Activated CD4-positive, alpha-beta T cell treated with anti-CD3 and anti-CD28 coated beads for 36 hours (primary cell): ENCODE measurements at regions not wholly inside any gene's neighbourhood (a gene's known extent, or its start where the extent isn't known, plus 50 kb on each side); places are given as distances from the start of the nearest gene placed in this dataset.

Experiments
- ATAC-seq: fragments of 200-7000 bp; cut with Tn5 transposase; one replicate; pipeline ENCODE4 v1.10.0; 2021; ENCODE audit warnings: mild to moderate bottlenecking, moderate library complexity
- CTCF ChIA-PET: fragments of 350-600 bp; sonication (Branson Sonifier 250); formaldehyde crosslinking; loops from one replicate; lab custom pipeline; 2021; ENCODE audit warnings: antibody characterized with exemption; lab: Charles Lee
- POLR2A ChIA-PET: fragments of 350-600 bp; sonication (Branson Sonifier 250); formaldehyde crosslinking; loops from one replicate; lab custom pipeline; 2021; ENCODE audit warnings: antibody characterized with exemption, inconsistent platforms; lab: Charles Lee
- DNase-seq: peaks from one replicate; pipeline ENCODE4 v3.0.0-alpha.2; 2020
- H3K27ac Mint-ChIP-seq: one replicate; pipeline ENCODE4 v1.8.0; 2021; ENCODE audit warnings: mixed read lengths
- H3K27me3 Mint-ChIP-seq: one replicate; pipeline ENCODE4 v1.8.0; 2021; ENCODE audit warnings: mixed read lengths
- H3K36me3 Mint-ChIP-seq: one replicate; pipeline ENCODE4 v1.8.0; 2021; ENCODE audit warnings: low read depth, mixed read lengths
- H3K4me1 Mint-ChIP-seq: one replicate; pipeline ENCODE4 v1.8.0; 2021; ENCODE audit warnings: mixed read lengths
- H3K4me3 Mint-ChIP-seq: one replicate; pipeline ENCODE4 v1.8.0; 2021; ENCODE audit warnings: mild to moderate bottlenecking, moderate library complexity, mixed read lengths
- H3K9me3 Mint-ChIP-seq: one replicate; pipeline ENCODE4 v1.8.0; 2021; ENCODE audit warnings: low read depth, mixed read lengths
- intact Hi-C, 2 experiments: fragments of 100-400 bp; cut with DNase I in 1 of 2; cut with micrococcal nuclease in 1 of 2; formaldehyde crosslinking; loops; one replicate each; pipeline versions ENCODE4 v1.14.2 to v1.15.1; 2022 to 2024; cut with DNase I, micrococcal nuclease

- no peaks in the 10 kb centered on the region for H3K27me3 Mint-ChIP-seq
- H3K4me3 Mint-ChIP-seq = no peak overlapping the region
- H3K27ac Mint-ChIP-seq = no peak overlapping the region
- ATAC-seq (no peak), DNase-seq (no peak)
- ChIA-PET CTCF (interaction anchor here (0.9 kb wide), 1 partner anchor 15 kb away, joined by 3 read pairs; no protein-coding TSS in a partner anchor), POLR2A (no interaction called here)
- no peaks in the 10 kb centered on the region for H3K4me1 Mint-ChIP-seq
- H3K9me3 Mint-ChIP-seq = no peaks in the 10 kb centered on the region
- intact Hi-C loops = no loop called here
- H3K36me3 Mint-ChIP-seq = no peaks in the 10 kb centered on the region
Measured at GRCh38 chr13:107217251-107217650, 649.3 kb upstream of the ARGLU1 start.

DNA sequence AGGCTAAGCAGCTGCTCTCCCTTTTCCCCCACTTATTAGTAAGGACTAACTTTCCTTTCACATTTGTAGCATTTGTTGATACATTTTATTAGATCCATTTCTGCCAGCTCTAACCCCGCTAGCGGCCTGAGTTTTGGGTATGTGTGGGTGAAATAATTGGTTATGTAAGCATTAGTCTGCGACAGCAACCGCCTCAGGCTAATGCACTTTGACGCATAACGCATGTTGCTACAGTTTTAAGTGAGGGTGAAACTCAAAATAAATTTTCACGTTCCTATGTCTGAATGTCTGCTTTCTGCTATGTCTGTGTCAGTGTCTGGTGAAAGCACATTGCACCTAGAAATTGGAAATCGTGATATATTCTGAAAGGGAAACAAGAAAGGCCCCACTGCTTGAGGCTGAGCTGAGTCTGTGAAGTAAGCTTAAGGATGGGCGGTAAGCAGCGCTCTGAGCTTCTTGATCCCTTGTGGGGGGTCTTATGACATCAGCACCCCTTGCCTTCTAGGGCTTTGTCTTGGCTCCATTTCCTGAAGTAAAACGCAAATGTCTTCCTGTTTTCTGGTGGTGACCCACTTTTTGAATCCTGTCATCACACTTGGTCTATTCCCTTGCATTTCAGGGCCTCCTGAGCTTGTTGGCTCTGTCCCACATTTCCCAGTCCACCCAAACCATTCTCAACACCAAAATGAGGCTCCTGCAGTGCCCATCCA, 648.3 kb upstream of the ARGLU1 start:
- ATAC-seq (no peak), DNase-seq (no peak)
- Mint-ChIP-seq H3K9me3 (no peaks in the 10 kb centered on the region), H3K27ac (no peak overlapping the region), H3K27me3 (peaks cover 1% of the 10 kb centered on the region), H3K4me1 (no peaks in the 10 kb centered on the region), H3K36me3 (no peaks in the 10 kb centered on the region), H3K4me3 (no peak overlapping the region)
- POLR2A ChIA-PET = no interaction called here
- CTCF ChIA-PET = interaction anchor here (0.6 kb wide), 1 partner anchor 652 kb away, joined by 3 read pairs; no protein-coding TSS in a partner anchor
- intact Hi-C loops = no loop called here

GRCh38 chr13:107211073-107211472, 643.1 kb upstream of the ARGLU1 start:
- Mint-ChIP-seq H3K27me3 (peaks cover 4% of the 10 kb centered on the region), H3K27ac (no peak overlapping the region), H3K36me3 (no peaks in the 10 kb centered on the region), H3K9me3 (no peaks in the 10 kb centered on the region), H3K4me3 (no peak overlapping the region), H3K4me1 (no peaks in the 10 kb centered on the region)
- ChIA-PET POLR2A (no interaction called here), CTCF (interaction anchor here (1.0 to 1.9 kb wide), 5 partner anchors 8 to 945 kb away, joined by 3 to 15 read pairs (median 4); no protein-coding TSS in a partner anchor)
- DNase-seq (peak; percentile 74), ATAC-seq (peak; percentile 77)
- intact Hi-C loops = loop anchor here (1.0 to 5.0 kb wide), 4 partner anchors 439 to 1686 kb away; a partner anchor contains a TSS

GRCh38 chr13:107210723-107211030, 642.7 kb upstream of the ARGLU1 start:
- Mint-ChIP-seq H3K27ac (no peak overlapping the region), H3K4me3 (no peak overlapping the region), H3K4me1 (no peaks in the 10 kb centered on the region), H3K36me3 (no peaks in the 10 kb centered on the region), H3K27me3 (peaks cover 4% of the 10 kb centered on the region), H3K9me3 (no peaks in the 10 kb centered on the region)
- DNase-seq (no peak), ATAC-seq (no peak)
- intact Hi-C loops = loop anchor here (1.0 to 5.0 kb wide), 4 partner anchors 440 to 1687 kb away; a partner anchor contains a TSS
- POLR2A ChIA-PET = no interaction called here
- CTCF ChIA-PET = interaction anchor here (1.2 to 1.9 kb wide), 3 partner anchors 24 to 945 kb away, joined by 3 to 15 read pairs (median 8); no protein-coding TSS in a partner anchor

GRCh38 chr13:107209824-107210722, 642.1 kb upstream of the ARGLU1 start:
- H3K9me3 Mint-ChIP-seq = no peaks in the 10 kb centered on the region

GRCh38 chr13:107208889-107209288, 641.0 kb upstream of the ARGLU1 start:
- POLR2A ChIA-PET = interaction anchor here (0.6 kb wide), 1 partner anchor 642 kb away, joined by 3 read pairs; no protein-coding TSS in a partner anchor
- CTCF ChIA-PET = no interaction called here
- intact Hi-C loops = no loop called here
- Mint-ChIP-seq H3K27me3 (peaks cover 7% of the 10 kb centered on the region), H3K4me3 (no peak overlapping the region), H3K9me3 (no peaks in the 10 kb centered on the region), H3K27ac (no peak overlapping the region), H3K4me1 (no peaks in the 10 kb centered on the region), H3K36me3 (no peaks in the 10 kb centered on the region)
- ATAC-seq (no peak), DNase-seq (no peak)

More at GRCh38 chr13:107209824-107210722, 642.1 kb upstream of the ARGLU1 start:
- Mint-ChIP-seq H3K36me3 (no peaks in the 10 kb centered on the region), H3K4me1 (no peaks in the 10 kb centered on the region), H3K27ac (no peak overlapping the region), H3K4me3 (no peak overlapping the region), H3K27me3 (peaks cover 7% of the 10 kb centered on the region)
- ATAC-seq (no peak), DNase-seq (no peak)
- POLR2A ChIA-PET = no interaction called here
- intact Hi-C loops = loop anchor here in 1 of 2 experiments (5.0 kb wide), 2 partner anchors 657 to 1687 kb away; a partner anchor contains a TSS
- CTCF ChIA-PET = interaction anchor here (1.9 kb wide), 1 partner anchor 440 kb away, joined by 15 read pairs; no protein-coding TSS in a partner anchor

DNA sequence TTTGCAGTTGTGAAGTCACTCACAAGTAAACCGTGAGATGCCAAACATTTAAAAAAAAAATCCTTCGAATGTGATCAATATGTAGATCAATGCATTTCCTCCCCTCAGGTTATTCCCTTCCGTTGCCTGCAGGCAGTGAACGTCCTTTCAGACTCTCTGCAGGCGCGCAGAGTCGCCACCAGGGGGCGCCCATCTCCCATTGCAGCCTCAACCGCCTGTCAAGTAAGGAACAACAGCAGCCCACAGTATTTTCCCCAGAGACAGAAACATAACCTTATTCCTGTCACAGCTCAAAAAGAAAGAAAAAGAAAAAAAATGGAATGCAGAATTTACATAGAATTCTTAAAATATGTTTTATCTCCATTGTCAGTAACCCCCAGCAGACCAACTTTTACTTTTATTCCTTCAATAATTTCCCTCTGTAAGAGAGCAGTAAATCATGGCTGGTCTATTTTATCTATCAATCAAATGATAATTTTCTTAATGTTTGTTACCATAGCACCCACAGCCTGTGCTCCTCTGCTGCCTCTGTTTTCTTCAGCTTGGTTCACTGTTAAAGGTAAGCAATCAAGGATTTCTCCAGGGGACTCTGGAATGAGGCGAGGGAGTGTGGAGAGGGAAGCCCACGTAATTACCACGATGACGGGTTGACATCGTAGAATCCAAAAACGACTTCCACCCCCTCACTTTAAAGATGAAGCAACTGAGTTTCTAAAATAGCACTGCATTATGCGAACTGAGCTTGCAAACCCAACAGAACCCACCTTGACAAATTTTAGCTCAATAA, 637.6 kb upstream of the ARGLU1 start:
- ATAC-seq = peak; percentile 77
- CTCF ChIA-PET = interaction anchor here (0.7 to 1.2 kb wide), 3 partner anchors 10 to 950 kb away, joined by 3 to 5 read pairs (median 3); no protein-coding TSS in a partner anchor

DNA sequence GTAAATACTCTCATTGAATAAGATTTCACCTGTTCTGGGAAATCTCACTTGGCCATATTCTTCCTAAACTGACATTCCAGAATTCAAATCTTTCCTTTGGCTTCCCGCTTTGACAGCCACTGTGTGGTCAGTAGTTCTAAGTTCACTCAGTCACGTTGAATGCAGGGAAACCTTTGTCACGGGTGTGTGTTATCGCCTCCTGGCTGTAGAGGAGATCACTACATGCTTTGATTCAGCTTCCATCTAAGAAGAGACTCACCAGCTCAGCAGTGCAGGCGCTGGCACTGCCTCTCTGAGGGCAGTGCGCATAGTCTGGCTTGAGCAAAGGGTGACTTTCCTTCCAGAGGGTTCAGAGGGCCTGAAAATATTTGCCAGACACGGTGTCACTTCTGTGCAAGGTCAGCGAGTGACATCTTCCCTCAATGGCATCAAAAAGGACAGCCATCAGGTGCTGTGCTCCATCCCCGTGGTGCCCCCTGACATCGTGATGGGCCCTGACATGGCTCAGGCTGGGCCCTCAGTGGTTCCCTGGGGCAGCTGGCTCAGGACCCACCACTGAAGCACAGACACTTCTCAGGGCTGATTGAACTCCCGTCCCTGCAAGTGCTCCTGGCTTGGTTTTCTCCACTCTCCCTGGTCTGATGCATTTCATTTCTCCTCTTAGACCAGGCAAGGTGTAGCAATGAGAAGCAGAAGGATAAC, 635.4 kb upstream of the ARGLU1 start:
- no peaks in the 10 kb centered on the region for H3K9me3 Mint-ChIP-seq
- POLR2A ChIA-PET = no interaction called here
- no peaks in the 10 kb centered on the region for H3K36me3 Mint-ChIP-seq
- peak; percentile 44 for ATAC-seq
- H3K4me1 Mint-ChIP-seq = no peaks in the 10 kb centered on the region
- peaks cover 3% of the 10 kb centered on the region for H3K27me3 Mint-ChIP-seq
- no peak overlapping the region for H3K27ac Mint-ChIP-seq
- intact Hi-C loops = no loop called here
- CTCF ChIA-PET = interaction anchor here (0.6 to 1.4 kb wide), 5 partner anchors 8 to 1865 kb away, joined by 3 to 4 read pairs (median 3); no protein-coding TSS in a partner anchor
- DNase-seq = peak; percentile 11
- H3K4me3 Mint-ChIP-seq = no peak overlapping the region

More for the DNA sequence above, 637.6 kb upstream of the ARGLU1 start:
- no peak overlapping the region for H3K4me3 Mint-ChIP-seq
- H3K27me3 Mint-ChIP-seq = peaks cover 3% of the 10 kb centered on the region
- no peak overlapping the region for H3K27ac Mint-ChIP-seq
- H3K4me1 Mint-ChIP-seq = no peaks in the 10 kb centered on the region
- no peaks in the 10 kb centered on the region for H3K36me3 Mint-ChIP-seq
- POLR2A ChIA-PET = no interaction called here
- peak; percentile 79 for DNase-seq
- intact Hi-C loops = loop anchor here in 1 of 2 experiments (1.0 kb wide), 1 partner anchor 950 kb away; no protein-coding TSS in a partner anchor
- no peaks in the 10 kb centered on the region for H3K9me3 Mint-ChIP-seq

- ATAC-seq (no peak), DNase-seq (no peak)
- Mint-ChIP-seq H3K27me3 (peaks cover 3% of the 10 kb centered on the region), H3K9me3 (no peaks in the 10 kb centered on the region), H3K4me1 (no peaks in the 10 kb centered on the region), H3K27ac (no peak overlapping the region), H3K4me3 (no peak overlapping the region), H3K36me3 (no peaks in the 10 kb centered on the region)
- CTCF ChIA-PET = interaction anchor here (0.6 to 1.4 kb wide), 5 partner anchors 9 to 953 kb away, joined by 3 to 5 read pairs (median 4); no protein-coding TSS in a partner anchor
- POLR2A ChIA-PET = no interaction called here
- intact Hi-C loops = no loop called here
Measured at GRCh38 chr13:107202371-107203023, 634.6 kb upstream of the ARGLU1 start.

DNA sequence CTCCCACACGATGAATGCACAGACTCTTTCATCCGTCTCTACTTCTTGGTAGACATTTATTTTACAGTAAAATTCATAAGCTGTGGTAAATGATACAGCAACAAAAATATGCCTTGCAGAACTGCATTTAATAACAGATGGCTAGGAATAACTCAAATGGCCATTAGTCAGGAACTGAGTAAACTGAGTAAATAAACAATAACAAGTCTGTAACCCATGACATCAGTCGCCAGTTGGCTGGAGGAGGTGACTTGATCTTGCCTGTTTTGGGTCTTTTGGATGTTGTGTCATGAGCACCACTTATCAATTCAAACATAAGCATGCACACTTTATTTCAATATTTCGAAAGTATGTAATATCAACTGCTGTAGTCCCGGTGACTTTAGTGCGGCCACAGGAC, 632.6 kb upstream of the ARGLU1 start:
- POLR2A ChIA-PET = no interaction called here
- ATAC-seq = no peak

More for the DNA sequence above, 632.6 kb upstream of the ARGLU1 start:
- H3K4me1 Mint-ChIP-seq = no peaks in the 10 kb centered on the region
- intact Hi-C loops = no loop called here
- peaks cover 3% of the 10 kb centered on the region for H3K27me3 Mint-ChIP-seq
- H3K36me3 Mint-ChIP-seq = no peaks in the 10 kb centered on the region
- no peak for DNase-seq
- CTCF ChIA-PET = no interaction called here
- H3K27ac Mint-ChIP-seq = no peak overlapping the region
- H3K4me3 Mint-ChIP-seq = no peak overlapping the region
- H3K9me3 Mint-ChIP-seq = peaks cover 3% of the 10 kb centered on the region
